ENCODE measurements at regions not wholly inside any gene's neighbourhood (a gene's known extent, or its start where the extent isn't known, plus 50 kb on each side); places are given as distances from the start of the nearest gene placed in this dataset.

DNA sequence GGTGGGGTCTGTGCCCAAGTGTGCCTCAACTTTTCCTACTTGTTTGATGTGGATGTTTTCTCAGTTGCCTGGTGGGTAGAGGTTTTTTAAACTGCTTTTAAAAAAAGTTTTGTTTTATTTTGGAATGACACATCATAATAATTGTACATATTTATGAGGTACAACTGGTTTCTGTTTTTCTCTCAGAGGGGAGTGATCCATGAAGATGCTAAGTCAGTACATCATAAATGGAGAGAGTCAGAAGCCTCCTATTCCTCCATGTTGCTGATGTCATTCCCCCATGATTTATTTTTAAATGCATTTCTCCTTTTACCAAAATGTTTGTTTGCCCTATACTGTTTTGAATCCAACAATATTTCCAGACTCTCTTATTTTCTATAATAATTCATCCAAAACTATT, 77.3 kb upstream of the CLVS2 start:
- Mint-ChIP-seq H3K4me3 (no peak overlapping the region), H3K27me3 (peaks cover 3% of the 10 kb centered on the region)
- H3K9me3 ChIP-seq (ENCODE audit: control extremely low read depth in 1 of 3, control insufficient read depth in 2 of 3, insufficient read depth in 1 of 3, low read length in 2 of 3) = peaks cover 0 to 9% (median 4%) of the 10 kb centered on the region in 3 donors

DNA sequence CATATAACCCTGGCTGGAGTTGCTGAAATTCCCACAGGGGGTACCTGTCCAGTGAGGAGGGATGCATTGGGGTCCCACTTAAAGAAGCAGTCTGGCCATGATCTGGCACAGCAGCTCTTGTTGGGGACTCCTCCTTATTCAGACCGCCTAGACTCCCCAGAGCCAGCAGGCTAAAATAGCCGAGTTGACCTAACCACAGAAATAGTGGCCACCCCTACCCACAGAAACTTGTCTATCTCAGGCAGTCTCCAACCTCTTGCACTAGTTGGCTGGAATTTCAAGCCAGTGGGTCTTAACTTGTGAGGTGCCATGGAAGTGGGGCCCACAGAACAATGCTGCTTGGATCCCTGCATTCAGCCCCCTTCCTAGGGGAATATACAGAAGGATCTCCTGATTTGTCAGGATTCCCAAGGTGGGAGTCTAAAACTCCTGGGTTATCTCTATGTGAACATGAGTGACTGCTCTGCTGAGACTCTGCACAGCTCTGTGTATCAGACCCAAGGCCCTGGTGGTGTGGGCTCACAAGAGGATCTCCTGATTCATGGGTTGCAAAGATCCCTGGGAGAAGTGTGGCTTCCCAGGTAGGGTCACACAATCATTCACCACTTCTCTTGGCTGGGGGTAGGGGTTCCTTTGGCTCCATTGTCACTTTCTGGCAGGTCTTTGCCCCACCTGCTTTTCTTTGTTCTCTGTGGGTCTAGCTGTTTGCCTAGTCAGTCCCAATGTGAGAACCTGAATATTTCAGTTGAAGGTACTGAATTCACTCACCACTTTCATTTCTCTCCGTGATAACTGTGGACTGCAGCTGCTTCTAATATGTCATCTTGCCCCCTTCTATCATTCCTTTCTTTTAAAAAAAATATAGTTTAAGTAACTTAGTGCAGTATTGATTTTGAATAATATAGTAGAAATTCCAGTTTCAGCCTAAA, 65.5 kb upstream of the CLVS2 start:
- Histone ChIP-seq H3K36me3 (replicated peaks in 1 of 2; ENCODE audit: control extremely low read depth in 1 of 2, control insufficient read depth in 1 of 2, extremely low read depth in 1 of 2, insufficient read depth in 2 of 2, low read length in 1 of 2) (no peaks in the 10 kb centered on the region), H3K79me2 (ENCODE audit: control insufficient read depth, insufficient read depth, low read length) (no peaks in the 10 kb centered on the region), H2AFZ (ENCODE audit: insufficient read depth, low read depth, low read length, poor library complexity, severe bottlenecking) (no peak overlapping the region), H3K4me2 (replicated peaks; ENCODE audit: low read depth, low read length, poor library complexity, severe bottlenecking) (no peak overlapping the region), H3K27me3 (replicated peaks in 1 of 4; ENCODE audit: control extremely low read depth in 1 of 4, control insufficient read depth in 3 of 4, insufficient read depth in 4 of 4, low read length in 3 of 4) (no peaks in the 10 kb centered on the region), H4K20me1 (ENCODE audit: control insufficient read depth, insufficient read depth, low read length, poor library complexity, severe bottlenecking) (no peaks in the 10 kb centered on the region), H3K4me3 (ENCODE audit: control extremely low read depth in 1 of 5, extremely low read depth in 1 of 5, insufficient read depth in 1 of 5, low read depth in 2 of 5, low read length in 4 of 5) (no peak overlapping the region), H3K4me1 (ENCODE audit: control insufficient read depth in 2 of 2, insufficient read depth in 2 of 2, low read length in 2 of 2) (no peaks in the 10 kb centered on the region), H3K27ac (ENCODE audit: low read length in 2 of 2) (no peak overlapping the region), H3K9ac (ENCODE audit: low read length) (no peak overlapping the region), H3K9me3 (ENCODE audit: control extremely low read depth in 1 of 3, control insufficient read depth in 2 of 3, insufficient read depth in 1 of 3, low read length in 2 of 3) (peaks cover 0 to 5% (median 0%) of the 10 kb centered on the region in 3 donors)
- H3K27ac Mint-ChIP-seq = no peak overlapping the region
- POLR2A ChIA-PET = no interaction called here
- H3K4me3 Mint-ChIP-seq = no peak overlapping the region
- intact Hi-C loops (cut with micrococcal nuclease) = no loop called here
- 85% methylated on average over 2 of the region's 3 CpGs for WGBS (ENCODE audit: insufficient coverage)
- DNase-seq = no peak
- CTCF ChIA-PET = no interaction called here
- no peaks in the 10 kb centered on the region for H3K27me3 Mint-ChIP-seq
- no peak for TF ChIP-seq EZH2 (IDR thresholded peaks at IDR 0.05; ENCODE audit: borderline replicate concordance, insufficient read depth, low read depth, low read length, poor library complexity, severe bottlenecking)
- TF ChIP-seq, protein P1, sequence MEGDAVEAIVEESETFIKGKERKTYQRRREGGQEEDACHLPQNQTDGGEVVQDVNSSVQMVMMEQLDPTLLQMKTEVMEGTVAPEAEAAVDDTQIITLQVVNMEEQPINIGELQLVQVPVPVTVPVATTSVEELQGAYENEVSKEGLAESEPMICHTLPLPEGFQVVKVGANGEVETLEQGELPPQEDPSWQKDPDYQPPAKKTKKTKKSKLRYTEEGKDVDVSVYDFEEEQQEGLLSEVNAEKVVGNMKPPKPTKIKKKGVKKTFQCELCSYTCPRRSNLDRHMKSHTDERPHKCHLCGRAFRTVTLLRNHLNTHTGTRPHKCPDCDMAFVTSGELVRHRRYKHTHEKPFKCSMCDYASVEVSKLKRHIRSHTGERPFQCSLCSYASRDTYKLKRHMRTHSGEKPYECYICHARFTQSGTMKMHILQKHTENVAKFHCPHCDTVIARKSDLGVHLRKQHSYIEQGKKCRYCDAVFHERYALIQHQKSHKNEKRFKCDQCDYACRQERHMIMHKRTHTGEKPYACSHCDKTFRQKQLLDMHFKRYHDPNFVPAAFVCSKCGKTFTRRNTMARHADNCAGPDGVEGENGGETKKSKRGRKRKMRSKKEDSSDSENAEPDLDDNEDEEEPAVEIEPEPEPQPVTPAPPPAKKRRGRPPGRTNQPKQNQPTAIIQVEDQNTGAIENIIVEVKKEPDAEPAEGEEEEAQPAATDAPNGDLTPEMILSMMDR (IDR thresholded peaks at IDR 0.05) = no peak
- peaks cover 5% of the 10 kb centered on the region for H3K9me3 Mint-ChIP-seq (ENCODE audit: insufficient read depth)
- ATAC-seq (ENCODE audit: low read depth) = no peak
- H3K4me1 Mint-ChIP-seq = no peaks in the 10 kb centered on the region

More for the DNA sequence above, 77.3 kb upstream of the CLVS2 start:
- POLR2A ChIA-PET = no interaction called here
- Histone ChIP-seq H2AFZ (ENCODE audit: insufficient read depth, low read depth, low read length, poor library complexity, severe bottlenecking) (no peak overlapping the region), H3K27ac (ENCODE audit: low read length in 2 of 2) (no peak overlapping the region), H3K4me2 (replicated peaks; ENCODE audit: low read depth, low read length, poor library complexity, severe bottlenecking) (no peak overlapping the region), H3K4me3 (ENCODE audit: control extremely low read depth in 1 of 5, extremely low read depth in 1 of 5, insufficient read depth in 1 of 5, low read depth in 2 of 5, low read length in 4 of 5) (no peak overlapping the region), H3K9ac (ENCODE audit: low read length) (no peak overlapping the region), H3K4me1 (ENCODE audit: control insufficient read depth in 2 of 2, insufficient read depth in 2 of 2, low read length in 2 of 2) (no peaks in the 10 kb centered on the region), H3K79me2 (ENCODE audit: control insufficient read depth, insufficient read depth, low read length) (no peaks in the 10 kb centered on the region), H4K20me1 (ENCODE audit: control insufficient read depth, insufficient read depth, low read length, poor library complexity, severe bottlenecking) (no peaks in the 10 kb centered on the region), H3K27me3 (replicated peaks in 1 of 4; ENCODE audit: control extremely low read depth in 1 of 4, control insufficient read depth in 3 of 4, insufficient read depth in 4 of 4, low read length in 3 of 4) (no peaks in the 10 kb centered on the region), H3K36me3 (replicated peaks in 1 of 2; ENCODE audit: control extremely low read depth in 1 of 2, control insufficient read depth in 1 of 2, extremely low read depth in 1 of 2, insufficient read depth in 2 of 2, low read length in 1 of 2) (no peaks in the 10 kb centered on the region)
- CTCF ChIA-PET = no interaction called here
- no peak for ATAC-seq (ENCODE audit: low read depth)
- Mint-ChIP-seq H3K9me3 (ENCODE audit: insufficient read depth) (peaks cover 12% of the 10 kb centered on the region), H3K27ac (no peak overlapping the region), H3K4me1 (no peaks in the 10 kb centered on the region)
- TF ChIP-seq, protein P1 (IDR thresholded peaks at IDR 0.05) = no peak
- TF ChIP-seq EZH2 (IDR thresholded peaks at IDR 0.05; ENCODE audit: borderline replicate concordance, insufficient read depth, low read depth, low read length, poor library complexity, severe bottlenecking) = no peak
- intact Hi-C loops (cut with micrococcal nuclease) = no loop called here
- DNase-seq = no peak
